ENCODE measurements at regions not wholly inside any gene's neighbourhood (a gene's known extent, or its start where the extent isn't known, plus 50 kb on each side); places are given as distances from the start of the nearest gene placed in this dataset.

GRCh38 chr14:65153101-65153500 lies 50.8 kb upstream of the MAX start:
- TF ChIP-seq CTCF (IDR thresholded peaks at IDR 0.05) = no peak
- no peak for TF ChIP-seq POLR2A (IDR thresholded peaks at IDR 0.05)
- intact Hi-C loops (cut with DNase I; ENCODE audit: low total_unique reads) = no loop called here
- no peaks in the 10 kb centered on the region for H3K9me3 ChIP-seq
- H3K27ac ChIP-seq = peak overlapping the region; percentile 51 to 64
- H3K4me3 ChIP-seq = no peak overlapping the region
- H3K4me1 ChIP-seq = no peaks in the 10 kb centered on the region
- no peaks in the 10 kb centered on the region for H3K27me3 ChIP-seq
- no peaks in the 10 kb centered on the region for H3K36me3 ChIP-seq
- peak; percentile 35 to 39 for DNase-seq

DNA sequence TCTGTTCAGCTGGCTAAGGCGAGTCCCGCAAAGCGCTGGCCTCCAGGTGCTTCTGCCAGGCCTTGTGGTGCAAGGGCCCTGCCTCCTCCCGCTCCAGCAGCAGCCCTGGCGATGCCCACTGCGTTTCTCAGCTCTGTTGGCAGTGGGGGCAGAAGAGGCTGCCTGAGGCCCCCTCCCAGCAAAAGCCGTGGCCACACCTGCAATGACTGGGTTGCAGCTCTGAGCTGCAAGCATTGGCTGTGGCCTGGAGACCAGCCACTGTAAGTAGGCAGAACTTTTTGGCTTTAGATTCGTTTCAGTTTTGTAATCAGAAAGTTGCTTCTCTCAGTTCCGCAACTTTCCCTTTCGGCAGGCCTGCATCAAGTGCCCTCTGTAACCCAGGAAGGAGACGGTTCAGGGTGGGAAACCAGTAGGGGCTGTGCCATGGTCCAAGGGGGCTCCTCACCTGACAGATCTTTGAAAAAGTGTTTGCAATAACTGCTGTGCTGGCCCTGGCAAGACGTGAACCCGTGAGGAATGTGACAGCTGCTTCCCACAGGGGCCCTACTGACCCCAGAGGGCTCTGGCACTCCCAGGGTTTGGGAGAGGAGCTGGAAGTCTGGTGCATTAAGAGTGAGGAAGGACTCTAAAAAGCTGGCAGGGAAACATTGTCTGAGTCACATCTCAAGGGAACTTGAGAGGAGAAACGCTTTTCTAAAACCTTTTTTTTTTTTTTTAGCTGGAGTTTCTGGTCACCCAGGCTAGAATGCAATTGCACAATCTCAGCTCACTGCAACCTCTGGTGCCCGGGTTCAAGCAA lies 54.5 kb upstream of the MAX start:
- no peaks in the 10 kb centered on the region for H3K4me1 ChIP-seq
- H3K27me3 ChIP-seq = no peaks in the 10 kb centered on the region
- peak overlapping the region in 1 of 2 donors; percentile 15 for H3K4me3 ChIP-seq
- H3K9me3 ChIP-seq = no peaks in the 10 kb centered on the region
- peak; percentile 60 to 65 for DNase-seq
- peak overlapping the region; percentile 83 to 85 for H3K27ac ChIP-seq
- H3K36me3 ChIP-seq = no peaks in the 10 kb centered on the region
- intact Hi-C loops (cut with DNase I; ENCODE audit: low total_unique reads) = no loop called here
- TF ChIP-seq CTCF (IDR thresholded peaks at IDR 0.05) (no peak), POLR2A (IDR thresholded peaks at IDR 0.05) (no peak)

GRCh38 chr14:65159281-65160062 lies 57.2 kb upstream of the MAX start:
- Histone ChIP-seq H3K4me3 (no peak overlapping the region), H3K27me3 (no peaks in the 10 kb centered on the region), H3K27ac (no peak overlapping the region), H3K9me3 (no peaks in the 10 kb centered on the region), H3K4me1 (no peaks in the 10 kb centered on the region), H3K36me3 (no peaks in the 10 kb centered on the region)
- DNase-seq = no peak
- TF ChIP-seq POLR2A (IDR thresholded peaks at IDR 0.05) = no peak
- TF ChIP-seq CTCF (IDR thresholded peaks at IDR 0.05) = no peak
- intact Hi-C loops (cut with DNase I; ENCODE audit: low total_unique reads) = loop anchor here (10.0 kb wide), 1 partner anchor 665 kb away; no protein-coding TSS in a partner anchor

- Histone ChIP-seq H3K9me3 (no peaks in the 10 kb centered on the region), H3K27me3 (no peaks in the 10 kb centered on the region), H3K4me1 (no peaks in the 10 kb centered on the region), H3K4me3 (no peak overlapping the region), H3K36me3 (no peaks in the 10 kb centered on the region), H3K27ac (no peak overlapping the region)
- DNase-seq = no peak
- no peak for TF ChIP-seq POLR2A (IDR thresholded peaks at IDR 0.05)
- TF ChIP-seq CTCF (IDR thresholded peaks at IDR 0.05) = no peak
- intact Hi-C loops (cut with DNase I; ENCODE audit: low total_unique reads) = loop anchor here (10.0 kb wide), 1 partner anchor 665 kb away; no protein-coding TSS in a partner anchor
These were observed 57.8 kb upstream of the MAX start for GRCh38 chr14:65160091-65160490.

GRCh38 chr14:65162031-65162430 lies 59.7 kb upstream of the MAX start:
- no peaks in the 10 kb centered on the region for H3K27me3 ChIP-seq
- H3K27ac ChIP-seq = no peak overlapping the region
- DNase-seq = no peak
- TF ChIP-seq POLR2A (IDR thresholded peaks at IDR 0.05) (no peak), CTCF (IDR thresholded peaks at IDR 0.05) (no peak)
- H3K9me3 ChIP-seq = no peaks in the 10 kb centered on the region
- no peaks in the 10 kb centered on the region for H3K36me3 ChIP-seq
- H3K4me1 ChIP-seq = no peaks in the 10 kb centered on the region
- no peak overlapping the region for H3K4me3 ChIP-seq
- intact Hi-C loops (cut with DNase I; ENCODE audit: low total_unique reads) = loop anchor here (10.0 kb wide), 1 partner anchor 663 kb away; no protein-coding TSS in a partner anchor
